IPS DF 19.7 (cell line): ENCODE measurements at regions not wholly inside any gene's neighbourhood (a gene's known extent, or its start where the extent isn't known, plus 50 kb on each side); places are given as distances from the start of the nearest gene placed in this dataset.

ENCODE experiments used
- DNase-seq: peaks from one replicate; pipeline ENCODE4 v3.0.0-alpha.2; 2013; ENCODE audit warnings: low read depth, low spot score

GRCh38 chr11:95486466-95486865 is 255.5 kb upstream of the SESN3 start:
- no peak for DNase-seq

GRCh38 chr11:95485115-95485900 is 254.3 kb upstream of the SESN3 start:
- DNase-seq, result no peak

GRCh38 chr11:95483339-95483738 is 252.3 kb upstream of the SESN3 start:
- no peak for DNase-seq

GRCh38 chr11:95478003-95478402 is 247.0 kb upstream of the SESN3 start:
- DNase-seq, result no peak

GRCh38 chr11:95469258-95469657 is 238.3 kb upstream of the SESN3 start:
- no peak for DNase-seq

- no peak for DNase-seq
These were observed 235.4 kb upstream of the SESN3 start for GRCh38 chr11:95466416-95466815.

GRCh38 chr11:95465887-95466286 is 234.9 kb upstream of the SESN3 start:
- no peak for DNase-seq

- DNase-seq, result no peak
These were observed 230.9 kb upstream of the SESN3 start for GRCh38 chr11:95461858-95462257.

GRCh38 chr11:95461348-95461747 is 230.3 kb upstream of the SESN3 start:
- no peak for DNase-seq

GRCh38 chr11:95459291-95460042 is 228.5 kb upstream of the SESN3 start:
- no peak for DNase-seq

- no peak for DNase-seq
These were observed 225.9 kb upstream of the SESN3 start for GRCh38 chr11:95456714-95457491.

GRCh38 chr11:95455228-95455970 is 224.4 kb upstream of the SESN3 start:
- DNase-seq, result no peak

GRCh38 chr11:95453616-95454171 is 222.7 kb upstream of the SESN3 start:
- DNase-seq, result no peak

- DNase-seq, result no peak
These were observed 220.7 kb upstream of the SESN3 start for GRCh38 chr11:95451682-95452081.

GRCh38 chr11:95451261-95451660 is 220.3 kb upstream of the SESN3 start:
- no peak for DNase-seq

- no peak for DNase-seq
These were observed 219.6 kb upstream of the SESN3 start for GRCh38 chr11:95450547-95451123.

- no peak for DNase-seq
These were observed 214.8 kb upstream of the SESN3 start for GRCh38 chr11:95445746-95446333.

GRCh38 chr11:95444309-95445241 is 213.6 kb upstream of the SESN3 start:
- no peak for DNase-seq

GRCh38 chr11:95443386-95443785 is 212.4 kb upstream of the SESN3 start:
- no peak for DNase-seq
